ENCODE measurements at regions not wholly inside any gene's neighbourhood (a gene's known extent, or its start where the extent isn't known, plus 50 kb on each side); places are given as distances from the start of the nearest gene placed in this dataset.

DNA sequence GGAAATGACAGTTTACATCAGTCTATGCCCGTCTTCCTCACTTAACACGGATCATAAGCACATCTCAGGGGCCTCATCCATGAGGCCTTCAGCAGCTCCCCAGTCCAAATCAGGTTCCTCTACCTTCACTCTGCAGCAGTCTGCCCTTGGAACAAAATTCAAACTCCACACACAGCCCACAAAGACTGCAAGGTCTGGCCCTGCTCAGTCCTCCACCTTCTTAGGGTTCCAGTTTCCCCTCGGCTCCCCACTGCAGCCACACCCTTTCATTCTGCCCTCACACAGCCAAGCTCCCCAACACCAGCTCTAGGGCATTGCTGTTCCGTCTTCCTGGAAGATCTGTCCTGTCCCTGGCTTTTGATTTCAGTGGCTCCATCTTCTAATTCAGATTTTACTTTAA lies 95.2 kb upstream of the IQSEC1 start:
- TF ChIP-seq, protein P1, sequence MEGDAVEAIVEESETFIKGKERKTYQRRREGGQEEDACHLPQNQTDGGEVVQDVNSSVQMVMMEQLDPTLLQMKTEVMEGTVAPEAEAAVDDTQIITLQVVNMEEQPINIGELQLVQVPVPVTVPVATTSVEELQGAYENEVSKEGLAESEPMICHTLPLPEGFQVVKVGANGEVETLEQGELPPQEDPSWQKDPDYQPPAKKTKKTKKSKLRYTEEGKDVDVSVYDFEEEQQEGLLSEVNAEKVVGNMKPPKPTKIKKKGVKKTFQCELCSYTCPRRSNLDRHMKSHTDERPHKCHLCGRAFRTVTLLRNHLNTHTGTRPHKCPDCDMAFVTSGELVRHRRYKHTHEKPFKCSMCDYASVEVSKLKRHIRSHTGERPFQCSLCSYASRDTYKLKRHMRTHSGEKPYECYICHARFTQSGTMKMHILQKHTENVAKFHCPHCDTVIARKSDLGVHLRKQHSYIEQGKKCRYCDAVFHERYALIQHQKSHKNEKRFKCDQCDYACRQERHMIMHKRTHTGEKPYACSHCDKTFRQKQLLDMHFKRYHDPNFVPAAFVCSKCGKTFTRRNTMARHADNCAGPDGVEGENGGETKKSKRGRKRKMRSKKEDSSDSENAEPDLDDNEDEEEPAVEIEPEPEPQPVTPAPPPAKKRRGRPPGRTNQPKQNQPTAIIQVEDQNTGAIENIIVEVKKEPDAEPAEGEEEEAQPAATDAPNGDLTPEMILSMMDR (IDR thresholded peaks at IDR 0.05; ENCODE audit: insufficient read depth, low read length) = no peak
- no peak for TF ChIP-seq GABPA (IDR thresholded peaks at IDR 0.05; ENCODE audit: low read depth)

Measured in HL-60 (cell line).